H9 (cell line): ENCODE measurements at regions not wholly inside any gene's neighbourhood (a gene's known extent, or its start where the extent isn't known, plus 50 kb on each side); places are given as distances from the start of the nearest gene placed in this dataset.

Experiments used
- DNase-seq: peaks from one replicate; pipeline ENCODE4 v3.0.0-alpha.2; 2017
- H2AFZ ChIP-seq: one replicate; pipeline ENCODE4 v1.6.1; 2013; ENCODE audit warnings: mild to moderate bottlenecking, low read length, control low read depth, moderate library complexity
- H2AK5ac ChIP-seq: 2 replicates; pipeline ENCODE4 v1.6.1; 2013; ENCODE audit warnings: low read length, control low read depth, mixed read lengths; ENCODE audit not compliant: insufficient read length
- H2BK120ac ChIP-seq: one replicate; pipeline ENCODE4 v1.6.1; 2013; ENCODE audit warnings: low read depth, mild to moderate bottlenecking, low read length, control low read depth, inconsistent platforms; ENCODE audit not compliant: poor library complexity, severe bottlenecking
- H2BK12ac ChIP-seq: 2 replicates; pipeline ENCODE4 v1.6.1; 2013; ENCODE audit warnings: low read length, control low read depth, mixed read lengths, low read depth; ENCODE audit not compliant: insufficient read length
- H2BK15ac ChIP-seq: 2 replicates; pipeline ENCODE4 v1.6.1; 2013; ENCODE audit warnings: low read depth, low read length, control low read depth
- H2BK20ac ChIP-seq: one replicate; pipeline ENCODE4 v1.6.1; 2013; ENCODE audit warnings: low read depth, mild to moderate bottlenecking, low read length, control low read depth, inconsistent platforms; ENCODE audit not compliant: poor library complexity, severe bottlenecking
- H2BK5ac ChIP-seq: 2 replicates; pipeline ENCODE4 v1.6.1; 2013; ENCODE audit warnings: low read length, control low read depth, mixed read lengths; ENCODE audit not compliant: insufficient read length
- H3K14ac ChIP-seq: 2 replicates; pipeline ENCODE4 v1.6.1; 2013; ENCODE audit warnings: low read length, control low read depth; ENCODE audit not compliant: insufficient read depth
- H3K18ac ChIP-seq: 2 replicates; pipeline ENCODE4 v1.6.1; 2013; ENCODE audit warnings: low read depth, mild to moderate bottlenecking, mixed read lengths, low read length, control low read depth; ENCODE audit not compliant: insufficient read length
- H3K23ac ChIP-seq: 2 replicates; pipeline ENCODE4 v1.6.1; 2013; ENCODE audit warnings: low read length, control low read depth, mixed read lengths, low read depth; ENCODE audit not compliant: insufficient read length
- H3K23me2 ChIP-seq: 2 replicates; pipeline ENCODE4 v1.6.1; 2013; ENCODE audit warnings: low read depth, mild to moderate bottlenecking, mixed read lengths, low read length, control low read depth; ENCODE audit not compliant: insufficient read length, poor library complexity, severe bottlenecking
- H3K27ac ChIP-seq: 2 replicates; pipeline ENCODE4 v1.5.1; 2013; ENCODE audit warnings: low read length, control low read depth, mixed read lengths, low read depth; ENCODE audit not compliant: insufficient read length
- H3K27me3 ChIP-seq: 2 replicates; pipeline ENCODE4 v1.6.1; 2013; ENCODE audit warnings: low read length, control low read depth, inconsistent platforms; ENCODE audit not compliant: insufficient read depth
- H3K4ac ChIP-seq: 2 replicates; pipeline ENCODE4 v1.6.1; 2013; ENCODE audit warnings: low read depth, mild to moderate bottlenecking, control low read depth, inconsistent platforms, low read length, moderate library complexity
- H3K4me1 ChIP-seq: 2 replicates; pipeline ENCODE4 v1.6.1; 2013; ENCODE audit warnings: low read length, control low read depth, inconsistent platforms; ENCODE audit not compliant: insufficient read depth
- H3K4me2 ChIP-seq: 2 replicates; pipeline ENCODE4 v1.6.1; 2013; ENCODE audit warnings: low read length, control low read depth, mixed read lengths; ENCODE audit not compliant: insufficient read length, insufficient read depth
- H3K56ac ChIP-seq: 2 replicates; pipeline ENCODE4 v1.6.1; 2013; ENCODE audit warnings: low read depth, mild to moderate bottlenecking, mixed read lengths, low read length, control low read depth; ENCODE audit not compliant: insufficient read length
- H3K79me1 ChIP-seq: 2 replicates; pipeline ENCODE4 v1.6.1; 2013; ENCODE audit warnings: low read depth, mild to moderate bottlenecking, moderate library complexity, low read length, control low read depth, inconsistent platforms; ENCODE audit not compliant: insufficient read depth, poor library complexity, severe bottlenecking
- H3K79me2 ChIP-seq: 2 replicates; pipeline ENCODE4 v1.6.1; 2013; ENCODE audit warnings: low read length, control low read depth, inconsistent platforms; ENCODE audit not compliant: insufficient read depth
- H3K9ac ChIP-seq: 2 replicates; pipeline ENCODE4 v1.6.1; 2013; ENCODE audit warnings: low read length, control low read depth, mixed read lengths; ENCODE audit not compliant: insufficient read length; ENCODE audit errors: extremely low read depth
- H3K9me3 ChIP-seq: one replicate; pipeline ENCODE4 v1.6.1; 2013; ENCODE audit warnings: low read depth, low read length, inconsistent platforms; ENCODE audit not compliant: control insufficient read depth
- H3T11ph ChIP-seq: one replicate; pipeline ENCODE4 v1.6.1; 2013; ENCODE audit warnings: mild to moderate bottlenecking, low read length, control low read depth, inconsistent platforms
- H4K20me1 ChIP-seq: one replicate; pipeline ENCODE4 v1.6.1; 2013; ENCODE audit not compliant: control insufficient read depth, insufficient read length, insufficient read depth
- H4K5ac ChIP-seq: 2 replicates; pipeline ENCODE4 v1.6.1; 2013; ENCODE audit warnings: low read depth, mild to moderate bottlenecking, mixed read lengths, low read length, control low read depth; ENCODE audit not compliant: insufficient read length
- H4K8ac ChIP-seq: replicated peaks from 2 replicates; pipeline ENCODE4 v1.6.1; 2013; ENCODE audit warnings: low read length, control low read depth, mixed read lengths, low read depth; ENCODE audit not compliant: insufficient read length
- H4K91ac ChIP-seq: 2 replicates; pipeline ENCODE4 v1.6.1; 2013; ENCODE audit warnings: low read depth, mild to moderate bottlenecking, moderate library complexity, mixed read lengths, low read length, control low read depth; ENCODE audit not compliant: insufficient read length
- H3K27ac Mint-ChIP-seq, 3 experiments: 2 replicates in 2 of 3; 3 replicates in 1 of 3; pipeline ENCODE4 v1.8.0; 2020 to 2021; ENCODE audit warnings: mixed read lengths in 3 of 3, mild to moderate bottlenecking in 1 of 3, moderate library complexity in 1 of 3
- H3K27me3 Mint-ChIP-seq: 2 replicates; pipeline ENCODE4 v1.8.0; 2021; ENCODE audit warnings: low read depth, mild to moderate bottlenecking, moderate library complexity, mixed read lengths
- H3K36me3 Mint-ChIP-seq, 3 experiments: 2 replicates in 2 of 3; 3 replicates in 1 of 3; pipeline ENCODE4 v1.8.0; 2020 to 2021; ENCODE audit warnings: low read depth in 3 of 3, mixed read lengths in 3 of 3; ENCODE audit not compliant: insufficient read depth in 1 of 3
- H3K4me1 Mint-ChIP-seq, 2 experiments: 2 replicates each; pipeline ENCODE4 v1.8.0; 2020; ENCODE audit warnings: mixed read lengths in 2 of 2
- H3K4me3 Mint-ChIP-seq, 2 experiments: 2 replicates in 1 of 2; 3 replicates in 1 of 2; pipeline ENCODE4 v1.8.0; 2020 to 2021; ENCODE audit warnings: mild to moderate bottlenecking in 2 of 2, mixed read lengths in 2 of 2, moderate library complexity in 1 of 2
- H3K9me3 Mint-ChIP-seq, 2 experiments: 2 replicates in 1 of 2; 3 replicates in 1 of 2; pipeline ENCODE4 v1.8.0; 2020; ENCODE audit warnings: mild to moderate bottlenecking in 2 of 2, mixed read lengths in 2 of 2, moderate library complexity in 1 of 2
- CTCF ChIP-seq: fragments of 200-600 bp; sonication (generic); conservative IDR thresholded peaks from 3 replicates; pipeline ENCODE4 v1.8.0; 2021; ENCODE audit warnings: antibody characterized with exemption, mild to moderate bottlenecking
- WGBS: extraction: QIAGEN DNeasy Blood & Tissue Kit; methylation state at CpG from one replicate; pipeline ENCODE4 v1.1.7; 2013; ENCODE audit warnings: missing lambda C conversion rate, low lambda C conversion rate, mixed read lengths; ENCODE audit not compliant: insufficient read length; ENCODE audit errors: extremely low coverage; 5-methylcytosine and 5-hydroxymethylcytosine counted together

GRCh38 chr2:120953066-120953756 lies 217.5 kb downstream of the GLI2 start:
- no peak for TF ChIP-seq CTCF
- peaks cover 2 to 8% of the 10 kb centered on the region in 2 experiments; a peak in 2 of 4 replicates for H3K4me1 Mint-ChIP-seq
- H3K14ac ChIP-seq: no peak overlapping the region
- no peak overlapping the region for H4K91ac ChIP-seq
- H4K8ac ChIP-seq: no peak overlapping the region
- H3K36me3 Mint-ChIP-seq: peaks cover 6 to 20% (median 7%) of the 10 kb centered on the region in 3 experiments; a peak in 6 of 7 replicates
- H3K27me3 ChIP-seq: no peaks in the 10 kb centered on the region
- no CpG with 5 or more reads among the region's 7 CpGs for WGBS
- no peak overlapping the region for H2BK5ac ChIP-seq
- H2BK15ac ChIP-seq: no peak overlapping the region
- no peaks in the 10 kb centered on the region for H3K27me3 Mint-ChIP-seq
- no peaks in the 10 kb centered on the region for H3K9me3 Mint-ChIP-seq
- H3K4me2 ChIP-seq: no peak overlapping the region
- H3K23ac ChIP-seq: no peak overlapping the region
- no peak overlapping the region for H3T11ph ChIP-seq
- no peaks in the 10 kb centered on the region for H3K79me2 ChIP-seq
- no peaks in the 10 kb centered on the region for H3K23me2 ChIP-seq
- DNase-seq: no peak
- no peak overlapping the region for H3K18ac ChIP-seq
- no peaks in the 10 kb centered on the region for H3K4me1 ChIP-seq
- no peaks in the 10 kb centered on the region for H4K20me1 ChIP-seq
- no peak overlapping the region for H2AFZ ChIP-seq
- no peak overlapping the region for H3K9ac ChIP-seq
- no peak overlapping the region for H2BK120ac ChIP-seq
- no peak overlapping the region for H2BK12ac ChIP-seq
- no peak overlapping the region for H4K5ac ChIP-seq
- no peak overlapping the region for H2AK5ac ChIP-seq
- peak overlapping the region in 1 of 3 experiments; percentile 73; a peak in 3 of 7 replicates for H3K27ac Mint-ChIP-seq
- H3K4ac ChIP-seq: no peak overlapping the region
- no peak overlapping the region for H2BK20ac ChIP-seq
- H3K9me3 ChIP-seq: no peaks in the 10 kb centered on the region
- no peak overlapping the region for H3K56ac ChIP-seq
- no peak overlapping the region for H3K27ac ChIP-seq
- H3K4me3 Mint-ChIP-seq: no peak overlapping the region
- no peaks in the 10 kb centered on the region for H3K79me1 ChIP-seq
